H9 (cell line): ENCODE measurements at regions not wholly inside any gene's neighbourhood (a gene's known extent, or its start where the extent isn't known, plus 50 kb on each side); places are given as distances from the start of the nearest gene placed in this dataset.

Experiments
- DNase-seq: peaks from one replicate; pipeline ENCODE4 v3.0.0-alpha.2; 2017
- H2AFZ ChIP-seq: one replicate; pipeline ENCODE4 v1.6.1; 2013; ENCODE audit warnings: mild to moderate bottlenecking, low read length, control low read depth, moderate library complexity
- H2AK5ac ChIP-seq: 2 replicates; pipeline ENCODE4 v1.6.1; 2013; ENCODE audit warnings: low read length, control low read depth, mixed read lengths; ENCODE audit not compliant: insufficient read length
- H2BK120ac ChIP-seq: one replicate; pipeline ENCODE4 v1.6.1; 2013; ENCODE audit warnings: low read depth, mild to moderate bottlenecking, low read length, control low read depth, inconsistent platforms; ENCODE audit not compliant: poor library complexity, severe bottlenecking
- H2BK12ac ChIP-seq: 2 replicates; pipeline ENCODE4 v1.6.1; 2013; ENCODE audit warnings: low read length, control low read depth, mixed read lengths, low read depth; ENCODE audit not compliant: insufficient read length
- H2BK15ac ChIP-seq: 2 replicates; pipeline ENCODE4 v1.6.1; 2013; ENCODE audit warnings: low read depth, low read length, control low read depth
- H2BK20ac ChIP-seq: one replicate; pipeline ENCODE4 v1.6.1; 2013; ENCODE audit warnings: low read depth, mild to moderate bottlenecking, low read length, control low read depth, inconsistent platforms; ENCODE audit not compliant: poor library complexity, severe bottlenecking
- H2BK5ac ChIP-seq: 2 replicates; pipeline ENCODE4 v1.6.1; 2013; ENCODE audit warnings: low read length, control low read depth, mixed read lengths; ENCODE audit not compliant: insufficient read length
- H3K14ac ChIP-seq: 2 replicates; pipeline ENCODE4 v1.6.1; 2013; ENCODE audit warnings: low read length, control low read depth; ENCODE audit not compliant: insufficient read depth
- H3K18ac ChIP-seq: 2 replicates; pipeline ENCODE4 v1.6.1; 2013; ENCODE audit warnings: low read depth, mild to moderate bottlenecking, mixed read lengths, low read length, control low read depth; ENCODE audit not compliant: insufficient read length
- H3K23ac ChIP-seq: 2 replicates; pipeline ENCODE4 v1.6.1; 2013; ENCODE audit warnings: low read length, control low read depth, mixed read lengths, low read depth; ENCODE audit not compliant: insufficient read length
- H3K23me2 ChIP-seq: 2 replicates; pipeline ENCODE4 v1.6.1; 2013; ENCODE audit warnings: low read depth, mild to moderate bottlenecking, mixed read lengths, low read length, control low read depth; ENCODE audit not compliant: insufficient read length, poor library complexity, severe bottlenecking
- H3K27ac ChIP-seq: 2 replicates; pipeline ENCODE4 v1.5.1; 2013; ENCODE audit warnings: low read length, control low read depth, mixed read lengths, low read depth; ENCODE audit not compliant: insufficient read length
- H3K27me3 ChIP-seq: 2 replicates; pipeline ENCODE4 v1.6.1; 2013; ENCODE audit warnings: low read length, control low read depth, inconsistent platforms; ENCODE audit not compliant: insufficient read depth
- H3K4ac ChIP-seq: 2 replicates; pipeline ENCODE4 v1.6.1; 2013; ENCODE audit warnings: low read depth, mild to moderate bottlenecking, control low read depth, inconsistent platforms, low read length, moderate library complexity
- H3K4me1 ChIP-seq: 2 replicates; pipeline ENCODE4 v1.6.1; 2013; ENCODE audit warnings: low read length, control low read depth, inconsistent platforms; ENCODE audit not compliant: insufficient read depth
- H3K4me2 ChIP-seq: 2 replicates; pipeline ENCODE4 v1.6.1; 2013; ENCODE audit warnings: low read length, control low read depth, mixed read lengths; ENCODE audit not compliant: insufficient read length, insufficient read depth
- H3K56ac ChIP-seq: 2 replicates; pipeline ENCODE4 v1.6.1; 2013; ENCODE audit warnings: low read depth, mild to moderate bottlenecking, mixed read lengths, low read length, control low read depth; ENCODE audit not compliant: insufficient read length
- H3K79me1 ChIP-seq: 2 replicates; pipeline ENCODE4 v1.6.1; 2013; ENCODE audit warnings: low read depth, mild to moderate bottlenecking, moderate library complexity, low read length, control low read depth, inconsistent platforms; ENCODE audit not compliant: insufficient read depth, poor library complexity, severe bottlenecking
- H3K79me2 ChIP-seq: 2 replicates; pipeline ENCODE4 v1.6.1; 2013; ENCODE audit warnings: low read length, control low read depth, inconsistent platforms; ENCODE audit not compliant: insufficient read depth
- H3K9ac ChIP-seq: 2 replicates; pipeline ENCODE4 v1.6.1; 2013; ENCODE audit warnings: low read length, control low read depth, mixed read lengths; ENCODE audit not compliant: insufficient read length; ENCODE audit errors: extremely low read depth
- H3K9me3 ChIP-seq: one replicate; pipeline ENCODE4 v1.6.1; 2013; ENCODE audit warnings: low read depth, low read length, inconsistent platforms; ENCODE audit not compliant: control insufficient read depth
- H3T11ph ChIP-seq: one replicate; pipeline ENCODE4 v1.6.1; 2013; ENCODE audit warnings: mild to moderate bottlenecking, low read length, control low read depth, inconsistent platforms
- H4K20me1 ChIP-seq: one replicate; pipeline ENCODE4 v1.6.1; 2013; ENCODE audit not compliant: control insufficient read depth, insufficient read length, insufficient read depth
- H4K5ac ChIP-seq: 2 replicates; pipeline ENCODE4 v1.6.1; 2013; ENCODE audit warnings: low read depth, mild to moderate bottlenecking, mixed read lengths, low read length, control low read depth; ENCODE audit not compliant: insufficient read length
- H4K8ac ChIP-seq: replicated peaks from 2 replicates; pipeline ENCODE4 v1.6.1; 2013; ENCODE audit warnings: low read length, control low read depth, mixed read lengths, low read depth; ENCODE audit not compliant: insufficient read length
- H4K91ac ChIP-seq: 2 replicates; pipeline ENCODE4 v1.6.1; 2013; ENCODE audit warnings: low read depth, mild to moderate bottlenecking, moderate library complexity, mixed read lengths, low read length, control low read depth; ENCODE audit not compliant: insufficient read length
- H3K27ac Mint-ChIP-seq, 3 experiments: 2 replicates in 2 of 3; 3 replicates in 1 of 3; pipeline ENCODE4 v1.8.0; 2020 to 2021; ENCODE audit warnings: mixed read lengths in 3 of 3, mild to moderate bottlenecking in 1 of 3, moderate library complexity in 1 of 3
- H3K27me3 Mint-ChIP-seq: 2 replicates; pipeline ENCODE4 v1.8.0; 2021; ENCODE audit warnings: low read depth, mild to moderate bottlenecking, moderate library complexity, mixed read lengths
- H3K36me3 Mint-ChIP-seq, 3 experiments: 2 replicates in 2 of 3; 3 replicates in 1 of 3; pipeline ENCODE4 v1.8.0; 2020 to 2021; ENCODE audit warnings: low read depth in 3 of 3, mixed read lengths in 3 of 3; ENCODE audit not compliant: insufficient read depth in 1 of 3
- H3K4me1 Mint-ChIP-seq, 2 experiments: 2 replicates each; pipeline ENCODE4 v1.8.0; 2020; ENCODE audit warnings: mixed read lengths in 2 of 2
- H3K4me3 Mint-ChIP-seq, 2 experiments: 2 replicates in 1 of 2; 3 replicates in 1 of 2; pipeline ENCODE4 v1.8.0; 2020 to 2021; ENCODE audit warnings: mild to moderate bottlenecking in 2 of 2, mixed read lengths in 2 of 2, moderate library complexity in 1 of 2
- H3K9me3 Mint-ChIP-seq, 2 experiments: 2 replicates in 1 of 2; 3 replicates in 1 of 2; pipeline ENCODE4 v1.8.0; 2020; ENCODE audit warnings: mild to moderate bottlenecking in 2 of 2, mixed read lengths in 2 of 2, moderate library complexity in 1 of 2
- CTCF ChIP-seq: fragments of 200-600 bp; sonication (generic); conservative IDR thresholded peaks from 3 replicates; pipeline ENCODE4 v1.8.0; 2021; ENCODE audit warnings: antibody characterized with exemption, mild to moderate bottlenecking
- WGBS: extraction: QIAGEN DNeasy Blood & Tissue Kit; methylation state at CpG from one replicate; pipeline ENCODE4 v1.1.7; 2013; ENCODE audit warnings: missing lambda C conversion rate, low lambda C conversion rate, mixed read lengths; ENCODE audit not compliant: insufficient read length; ENCODE audit errors: extremely low coverage; 5-methylcytosine and 5-hydroxymethylcytosine counted together

- no peak overlapping the region for H3K9ac ChIP-seq
- H2AFZ ChIP-seq = no peak overlapping the region
- no peaks in the 10 kb centered on the region for H3K27me3 ChIP-seq
- Mint-ChIP-seq H3K36me3 (no peaks in the 10 kb centered on the region), H3K4me1 (peaks cover 9 to 14% of the 10 kb centered on the region in 2 experiments), H3K9me3 (no peaks in the 10 kb centered on the region; a peak in 1 of 5 replicates), H3K4me3 (no peak overlapping the region), H3K27me3 (peaks cover 4% of the 10 kb centered on the region), H3K27ac (no peak overlapping the region)
- H2AK5ac ChIP-seq = no peak overlapping the region
- no peak for TF ChIP-seq CTCF
- no peak for DNase-seq
- H4K20me1 ChIP-seq = no peaks in the 10 kb centered on the region
- no peak overlapping the region for H3K23ac ChIP-seq
- no peak overlapping the region for H3K56ac ChIP-seq
- H2BK15ac ChIP-seq = no peak overlapping the region
- no peaks in the 10 kb centered on the region for H3K9me3 ChIP-seq
- no peak overlapping the region for H3K4me2 ChIP-seq
- H3K79me1 ChIP-seq = no peaks in the 10 kb centered on the region
- no peak overlapping the region for H3K14ac ChIP-seq
- no peak overlapping the region for H4K91ac ChIP-seq
- H3K27ac ChIP-seq = no peak overlapping the region
- H3K4me1 ChIP-seq = no peaks in the 10 kb centered on the region; the same call in 1 of the 2 replicates
- H3K4ac ChIP-seq = no peak overlapping the region
- no peak overlapping the region for H2BK20ac ChIP-seq
- H3K18ac ChIP-seq = no peak overlapping the region
- no peak overlapping the region for H2BK12ac ChIP-seq
- no peaks in the 10 kb centered on the region for H3K23me2 ChIP-seq
- no CpG with 5 or more reads among the region's 8 CpGs for WGBS
- no peak overlapping the region for H2BK5ac ChIP-seq
- no peak overlapping the region for H2BK120ac ChIP-seq
- H3T11ph ChIP-seq = no peak overlapping the region
- H4K5ac ChIP-seq = no peak overlapping the region
- no peak overlapping the region for H4K8ac ChIP-seq
- no peaks in the 10 kb centered on the region for H3K79me2 ChIP-seq
Observed at GRCh38 chr13:106407338-106407737, 128.1 kb downstream of the EFNB2 start.
